ENCODE measurements at regions not wholly inside any gene's neighbourhood (a gene's known extent, or its start where the extent isn't known, plus 50 kb on each side); places are given as distances from the start of the nearest gene placed in this dataset.

- no peak for DNase-seq (ENCODE audit: low read depth in 2 of 3, low spot score in 2 of 3)
Observed at GRCh38 chr20:11591965-11592364, 325.7 kb upstream of the BTBD3 start.

GRCh38 chr20:11604339-11604738, 313.4 kb upstream of the BTBD3 start:
- no peak for DNase-seq (ENCODE audit: low read depth in 2 of 3, low spot score in 2 of 3)

GRCh38 chr20:11607047-11607446, 310.6 kb upstream of the BTBD3 start:
- no peak for DNase-seq (ENCODE audit: low read depth in 2 of 3, low spot score in 2 of 3)

- no peak for DNase-seq (ENCODE audit: low read depth in 2 of 3, low spot score in 2 of 3)
Observed at GRCh38 chr20:11608736-11609135, 309.0 kb upstream of the BTBD3 start.

- no peak for DNase-seq (ENCODE audit: low read depth in 2 of 3, low spot score in 2 of 3)
Observed at GRCh38 chr20:11624704-11625103, 293.0 kb upstream of the BTBD3 start.

GRCh38 chr20:11626551-11626950, 291.1 kb upstream of the BTBD3 start:
- no peak for DNase-seq (ENCODE audit: low read depth in 2 of 3, low spot score in 2 of 3)

- peak in 1 of 3 donors; percentile 12 for DNase-seq (ENCODE audit: low read depth in 2 of 3, low spot score in 2 of 3)
Observed at GRCh38 chr20:11642866-11643265, 274.8 kb upstream of the BTBD3 start.

- no peak for DNase-seq (ENCODE audit: low read depth in 2 of 3, low spot score in 2 of 3)
Observed at GRCh38 chr20:11646359-11646758, 271.3 kb upstream of the BTBD3 start.

GRCh38 chr20:11650566-11650965, 267.1 kb upstream of the BTBD3 start:
- DNase-seq (ENCODE audit: low read depth in 2 of 3, low spot score in 2 of 3), result no peak

GRCh38 chr20:11651138-11651537, 266.6 kb upstream of the BTBD3 start:
- DNase-seq (ENCODE audit: low read depth in 2 of 3, low spot score in 2 of 3), result no peak

- no peak for DNase-seq (ENCODE audit: low read depth in 2 of 3, low spot score in 2 of 3)
Observed at GRCh38 chr20:11651647-11652046, 266.0 kb upstream of the BTBD3 start.

- DNase-seq (ENCODE audit: low read depth in 2 of 3, low spot score in 2 of 3), result no peak
Observed at GRCh38 chr20:11652128-11652527, 265.6 kb upstream of the BTBD3 start.

GRCh38 chr20:11654766-11655165, 262.9 kb upstream of the BTBD3 start:
- no peak for DNase-seq (ENCODE audit: low read depth in 2 of 3, low spot score in 2 of 3)

- no peak for DNase-seq (ENCODE audit: low read depth in 2 of 3, low spot score in 2 of 3)
Observed at GRCh38 chr20:11660673-11661072, 257.0 kb upstream of the BTBD3 start.

GRCh38 chr20:11671015-11671511, 246.6 kb upstream of the BTBD3 start:
- DNase-seq (ENCODE audit: low read depth in 2 of 3, low spot score in 2 of 3), result no peak

- no peak for DNase-seq (ENCODE audit: low read depth in 2 of 3, low spot score in 2 of 3)
Observed at GRCh38 chr20:11672959-11673358, 244.7 kb upstream of the BTBD3 start.

- DNase-seq (ENCODE audit: low read depth in 2 of 3, low spot score in 2 of 3), result no peak
Observed at GRCh38 chr20:11675920-11676629, 241.6 kb upstream of the BTBD3 start.

GRCh38 chr20:11676630-11677287, 240.9 kb upstream of the BTBD3 start:
- peak in 2 of 3 donors; percentile 29 to 55 for DNase-seq (ENCODE audit: low read depth in 2 of 3, low spot score in 2 of 3)

GRCh38 chr20:11677428-11677827, 240.3 kb upstream of the BTBD3 start:
- DNase-seq (ENCODE audit: low read depth in 2 of 3, low spot score in 2 of 3), result no peak

- DNase-seq (ENCODE audit: low read depth in 2 of 3, low spot score in 2 of 3), result no peak
Observed at GRCh38 chr20:11677836-11678235, 239.9 kb upstream of the BTBD3 start.

GRCh38 chr20:11682285-11682684, 235.4 kb upstream of the BTBD3 start:
- no peak for DNase-seq (ENCODE audit: low read depth in 2 of 3, low spot score in 2 of 3)

- no peak for DNase-seq (ENCODE audit: low read depth in 2 of 3, low spot score in 2 of 3)
Observed at GRCh38 chr20:11686195-11686594, 231.5 kb upstream of the BTBD3 start.

All from hematopoietic multipotent progenitor cell (in vitro differentiated cells).